Keratinocyte (primary cell): ENCODE measurements at regions not wholly inside any gene's neighbourhood (a gene's known extent, or its start where the extent isn't known, plus 50 kb on each side); places are given as distances from the start of the nearest gene placed in this dataset.

ENCODE experiments used
- DNase-seq: peaks from one replicate; pipeline ENCODE4 v3.0.0-alpha.2; 2011; ENCODE audit warnings: low read depth, missing footprints, low spot score
- FAIRE-seq: peaks from 2 replicates; lab custom pipeline; 2011; peaks lifted over from hg19 to GRCh38; lab: Jason Lieb, UNC
- H2AFZ ChIP-seq: 2 replicates; pipeline ENCODE4 v1.6.0; 2012; ENCODE audit warnings: low read length, control low read depth, inconsistent platforms; ENCODE audit not compliant: control insufficient read depth
- H3K27ac ChIP-seq: 2 replicates; pipeline ENCODE4 v1.5.1; 2011; ENCODE audit warnings: low read length; ENCODE audit not compliant: control insufficient read depth, insufficient read depth
- H3K27me3 ChIP-seq: 3 replicates; pipeline ENCODE4 v1.6.0; 2011; ENCODE audit warnings: low read length; ENCODE audit not compliant: control insufficient read depth, insufficient read depth; ENCODE audit errors: extremely low read depth
- H3K36me3 ChIP-seq, 2 experiments: 2 replicates in 1 of 2; 3 replicates in 1 of 2; pipeline ENCODE4 v1.5.1; 2011; ENCODE audit warnings: low read length in 2 of 2, mild to moderate bottlenecking in 1 of 2; ENCODE audit not compliant: control insufficient read depth in 2 of 2, insufficient read depth in 2 of 2; ENCODE audit errors: extremely low read depth in 1 of 2
- H3K4me1 ChIP-seq: 3 replicates; pipeline ENCODE4 v1.5.1; 2011; ENCODE audit warnings: low read length; ENCODE audit not compliant: control insufficient read depth, insufficient read depth; ENCODE audit errors: extremely low read depth
- H3K4me2 ChIP-seq: 3 replicates; pipeline ENCODE4 v1.6.0; 2011; ENCODE audit warnings: low read depth, low read length; ENCODE audit not compliant: control insufficient read depth, insufficient read depth; ENCODE audit errors: extremely low read depth
- H3K4me3 ChIP-seq, 3 experiments: fragments of 200-600 bp in 1 of 3; sonication (generic) in 1 of 3; 2 replicates in 2 of 3; 3 replicates in 1 of 3; pipeline ENCODE4 v1.5.1; 2011 to 2016; ENCODE audit warnings: low read length in 3 of 3, mild to moderate bottlenecking in 3 of 3, control low read depth in 2 of 3, inconsistent platforms in 1 of 3, low read depth in 1 of 3, mixed read lengths in 1 of 3, mixed run types in 1 of 3, moderate library complexity in 1 of 3; ENCODE audit not compliant: control insufficient read depth in 2 of 3, insufficient read depth in 2 of 3; ENCODE audit errors: extremely low read depth in 1 of 3
- H3K79me2 ChIP-seq: 2 replicates; pipeline ENCODE4 v1.6.0; 2012; ENCODE audit warnings: low read length; ENCODE audit not compliant: control insufficient read depth, insufficient read depth
- H3K9ac ChIP-seq: 3 replicates; pipeline ENCODE4 v1.6.0; 2011; ENCODE audit warnings: low read length; ENCODE audit not compliant: control insufficient read depth, insufficient read depth; ENCODE audit errors: extremely low read depth
- H3K9me1 ChIP-seq: 3 replicates; pipeline ENCODE4 v1.6.0; 2011; ENCODE audit warnings: low read length; ENCODE audit not compliant: control insufficient read depth, insufficient read depth; ENCODE audit errors: extremely low read depth
- H3K9me3 ChIP-seq: 2 replicates; pipeline ENCODE4 v1.5.1; 2012; ENCODE audit warnings: low read depth, low read length; ENCODE audit not compliant: control insufficient read depth
- H4K20me1 ChIP-seq: 3 replicates; pipeline ENCODE4 v1.6.0; 2011; ENCODE audit warnings: low read length; ENCODE audit not compliant: control insufficient read depth, insufficient read depth; ENCODE audit errors: extremely low read depth
- EZH2 ChIP-seq: IDR thresholded peaks from one replicate; pipeline ENCODE4 v1.6.1; 2012; ENCODE audit warnings: inconsistent platforms, mild to moderate bottlenecking, low read length, moderate library complexity
- dilution Hi-C: fragments of 300-500 bp; cut with MboI; formaldehyde crosslinking; loops from one replicate; pipeline ENCODE4 v1.7.0; 2020; ENCODE audit warnings: low sequenced_read_pairs; ENCODE audit not compliant: extremely low pct_ligation_motif_present
- TF ChIP-seq, protein P1 (sequence below), 3 experiments: IDR thresholded peaks in 1 of 3; conservative IDR thresholded peaks in 1 of 3; optimal IDR thresholded peaks in 1 of 3; 2 replicates in 2 of 3; 3 replicates in 1 of 3; pipeline versions ENCODE3 to v1.5.1; 2011; ENCODE audit warnings: low read length in 3 of 3, mild to moderate bottlenecking in 3 of 3, moderate library complexity in 2 of 3, control low read depth in 1 of 3, inconsistent platforms in 1 of 3; ENCODE audit not compliant: insufficient read depth in 2 of 3; ENCODE audit errors: extremely low read depth in 1 of 3

DNA sequence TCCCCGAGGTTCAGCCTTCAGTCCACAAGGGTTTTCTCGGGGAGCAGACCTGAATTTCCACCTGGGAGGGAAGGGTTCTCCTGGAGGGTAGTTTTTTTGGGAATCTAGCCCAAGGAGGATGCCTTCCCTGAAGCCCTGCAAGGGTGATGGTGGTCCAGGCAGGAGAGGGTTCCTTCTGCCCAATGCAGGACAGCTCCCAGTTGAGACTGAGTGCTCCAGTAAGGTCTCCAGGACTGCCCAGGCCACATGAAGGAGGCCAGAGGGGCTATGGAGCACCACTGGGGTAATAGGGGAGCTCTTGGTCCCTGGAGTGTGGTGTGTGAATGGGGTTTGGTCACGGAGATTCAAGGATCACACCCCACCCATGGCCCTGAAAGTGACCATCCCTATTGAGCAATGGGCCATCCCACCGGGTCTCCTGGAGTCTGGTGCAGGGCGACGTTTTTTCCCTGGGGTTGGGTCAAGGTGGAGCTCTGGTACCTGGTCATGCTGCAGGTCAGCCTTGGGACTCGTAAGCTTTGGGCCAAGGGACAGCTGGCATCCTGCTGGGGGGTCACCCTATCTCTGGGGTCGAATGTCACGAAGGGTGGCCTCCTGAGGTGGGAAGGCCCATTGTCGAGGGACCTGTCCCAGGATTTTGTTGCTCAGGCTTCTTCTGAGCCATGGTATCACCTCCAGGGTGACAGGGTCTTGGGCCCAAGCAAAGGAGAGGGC is 196.5 kb downstream of the UBE3A start:
- Histone ChIP-seq H3K79me2 (no peaks in the 10 kb centered on the region), H3K4me1 (no peaks in the 10 kb centered on the region), H3K9me3 (peaks cover 28% of the 10 kb centered on the region), H3K27me3 (no peaks in the 10 kb centered on the region), H3K27ac (no peak overlapping the region), H3K4me2 (no peak overlapping the region), H2AFZ (no peak overlapping the region), H3K9ac (no peak overlapping the region), H4K20me1 (no peaks in the 10 kb centered on the region), H3K4me3 (no peak overlapping the region), H3K36me3 (no peaks in the 10 kb centered on the region), H3K9me1 (no peaks in the 10 kb centered on the region)
- FAIRE-seq (no peak), DNase-seq (no peak)
- TF ChIP-seq, protein P1, sequence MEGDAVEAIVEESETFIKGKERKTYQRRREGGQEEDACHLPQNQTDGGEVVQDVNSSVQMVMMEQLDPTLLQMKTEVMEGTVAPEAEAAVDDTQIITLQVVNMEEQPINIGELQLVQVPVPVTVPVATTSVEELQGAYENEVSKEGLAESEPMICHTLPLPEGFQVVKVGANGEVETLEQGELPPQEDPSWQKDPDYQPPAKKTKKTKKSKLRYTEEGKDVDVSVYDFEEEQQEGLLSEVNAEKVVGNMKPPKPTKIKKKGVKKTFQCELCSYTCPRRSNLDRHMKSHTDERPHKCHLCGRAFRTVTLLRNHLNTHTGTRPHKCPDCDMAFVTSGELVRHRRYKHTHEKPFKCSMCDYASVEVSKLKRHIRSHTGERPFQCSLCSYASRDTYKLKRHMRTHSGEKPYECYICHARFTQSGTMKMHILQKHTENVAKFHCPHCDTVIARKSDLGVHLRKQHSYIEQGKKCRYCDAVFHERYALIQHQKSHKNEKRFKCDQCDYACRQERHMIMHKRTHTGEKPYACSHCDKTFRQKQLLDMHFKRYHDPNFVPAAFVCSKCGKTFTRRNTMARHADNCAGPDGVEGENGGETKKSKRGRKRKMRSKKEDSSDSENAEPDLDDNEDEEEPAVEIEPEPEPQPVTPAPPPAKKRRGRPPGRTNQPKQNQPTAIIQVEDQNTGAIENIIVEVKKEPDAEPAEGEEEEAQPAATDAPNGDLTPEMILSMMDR (optimal IDR thresholded peaks at IDR 0.05 in 1 of 3, IDR thresholded peaks at IDR 0.05 in 1 of 3, conservative IDR thresholded peaks at IDR 0.05 in 1 of 3; ENCODE audit: extremely low read depth in 1 of 3, insufficient read depth in 2 of 3, low read length in 3 of 3) = no peak
- dilution Hi-C loops = no loop called here

DNA sequence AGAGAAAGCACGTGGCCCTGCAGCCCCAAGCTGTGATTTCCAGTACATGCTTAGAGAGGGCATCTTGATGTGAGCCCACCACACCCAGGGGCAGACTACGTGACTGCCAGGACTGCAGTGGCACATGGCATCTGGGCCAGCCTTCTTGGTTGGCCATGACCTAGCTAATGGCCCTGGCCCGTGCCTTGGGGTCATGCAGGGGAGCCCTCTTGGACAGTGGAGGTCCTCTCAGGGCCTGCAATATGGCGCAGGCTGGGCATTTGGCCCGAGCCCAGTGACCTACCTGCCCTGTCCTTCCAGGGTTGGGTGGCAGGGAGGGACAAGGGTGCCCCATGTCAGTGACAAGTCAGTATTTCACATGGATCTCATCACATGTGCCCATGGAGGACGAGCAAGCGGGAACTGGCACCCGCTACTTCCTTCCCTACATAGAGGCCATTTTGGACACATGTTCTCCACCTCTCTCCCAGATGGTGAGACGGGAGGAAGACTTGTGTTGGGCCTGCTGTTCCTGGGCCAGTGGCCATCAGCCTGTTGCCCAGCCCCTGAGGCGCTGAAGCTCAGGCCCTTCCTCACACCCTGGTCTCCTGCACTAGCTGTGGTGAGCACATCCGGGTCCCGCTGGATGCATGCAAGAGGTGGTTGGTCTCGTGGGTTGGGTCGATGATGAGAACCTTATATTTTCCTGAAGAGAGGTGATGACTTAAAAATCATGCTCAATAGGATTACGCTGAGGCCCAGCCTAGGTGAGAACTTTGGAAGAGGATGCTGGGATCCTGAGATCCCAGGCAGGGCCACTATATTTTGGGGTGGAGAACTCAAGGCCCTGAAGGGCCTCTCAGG is 195.6 kb downstream of the UBE3A start:
- Histone ChIP-seq H4K20me1 (no peaks in the 10 kb centered on the region), H3K9ac (no peak overlapping the region), H3K9me1 (no peaks in the 10 kb centered on the region), H3K79me2 (no peaks in the 10 kb centered on the region), H3K27me3 (no peaks in the 10 kb centered on the region), H3K36me3 (no peaks in the 10 kb centered on the region), H3K4me2 (no peak overlapping the region), H3K9me3 (peaks cover 24% of the 10 kb centered on the region), H2AFZ (no peak overlapping the region), H3K4me1 (no peaks in the 10 kb centered on the region), H3K27ac (no peak overlapping the region), H3K4me3 (no peak overlapping the region)
- FAIRE-seq = no peak
- no peak for DNase-seq
- TF ChIP-seq, protein P1 (optimal IDR thresholded peaks at IDR 0.05 in 1 of 3, IDR thresholded peaks at IDR 0.05 in 1 of 3, conservative IDR thresholded peaks at IDR 0.05 in 1 of 3; ENCODE audit: extremely low read depth in 1 of 3, insufficient read depth in 2 of 3, low read length in 3 of 3) = no peak
- no peak for TF ChIP-seq EZH2
- dilution Hi-C loops = no loop called here
